ENCODE measurements at regions not wholly inside any gene's neighbourhood (a gene's known extent, or its start where the extent isn't known, plus 50 kb on each side); places are given as distances from the start of the nearest gene placed in this dataset.

GRCh38 chr7:84538268-84538667 is 343.7 kb upstream of the SEMA3A start:
- TF ChIP-seq CTCF (IDR thresholded peaks at IDR 0.05) (no peak), POLR2A (IDR thresholded peaks at IDR 0.05) (no peak)
